Thoracic aorta (tissue), 2 donors: ENCODE measurements at regions not wholly inside any gene's neighbourhood (a gene's known extent, or its start where the extent isn't known, plus 50 kb on each side); places are given as distances from the start of the nearest gene placed in this dataset.

Experiments used
- ATAC-seq: fragments of 150-250 bp; one replicate; pipeline ENCODE4 v1.8.0; 2017; ENCODE audit warnings: low read depth; ENCODE audit not compliant: insufficient number of reproducible peaks, low FRiP score
- DNase-seq: peaks from one replicate; pipeline ENCODE4 v3.0.0-alpha.2; 2020; ENCODE audit warnings: low spot score
- H3K27ac ChIP-seq, 2 donors: fragments of 200-600 bp; sonication (generic); 1 replicate in 1 of 2; 2 replicates in 1 of 2; pipeline ENCODE4 v1.5.1; 2016; ENCODE audit warnings: mild to moderate bottlenecking in 2 of 2, moderate library complexity in 2 of 2
- H3K27me3 ChIP-seq: fragments of 200-600 bp; sonication (generic); replicated peaks from 2 replicates; pipeline ENCODE4 v1.6.0; 2016; ENCODE audit warnings: mild to moderate bottlenecking; ENCODE audit not compliant: insufficient read depth
- H3K36me3 ChIP-seq: fragments of 200-600 bp; sonication (generic); one replicate; pipeline ENCODE4 v1.5.1; 2016
- H3K4me1 ChIP-seq, 2 donors: fragments of 200-600 bp; sonication (generic); 1 replicate in 1 of 2; 2 replicates in 1 of 2; pipeline versions ENCODE4 v1.5.1 to v1.6.0; 2016; ENCODE audit warnings: low read depth in 2 of 2, mild to moderate bottlenecking in 1 of 2; ENCODE audit not compliant: control insufficient read depth in 1 of 2
- H3K4me3 ChIP-seq: fragments of 200-600 bp; sonication (generic); 2 replicates; pipeline ENCODE4 v1.5.1; 2016; ENCODE audit warnings: mild to moderate bottlenecking
- H3K9me3 ChIP-seq: fragments of 200-600 bp; sonication (generic); 2 replicates; pipeline ENCODE4 v1.5.1; 2016
- TF ChIP-seq, protein P1 (sequence below): fragments of 200-600 bp; sonication (generic); IDR thresholded peaks from one replicate; pipeline ENCODE4 v1.5.1; 2019; ENCODE audit warnings: antibody characterized with exemption

DNA sequence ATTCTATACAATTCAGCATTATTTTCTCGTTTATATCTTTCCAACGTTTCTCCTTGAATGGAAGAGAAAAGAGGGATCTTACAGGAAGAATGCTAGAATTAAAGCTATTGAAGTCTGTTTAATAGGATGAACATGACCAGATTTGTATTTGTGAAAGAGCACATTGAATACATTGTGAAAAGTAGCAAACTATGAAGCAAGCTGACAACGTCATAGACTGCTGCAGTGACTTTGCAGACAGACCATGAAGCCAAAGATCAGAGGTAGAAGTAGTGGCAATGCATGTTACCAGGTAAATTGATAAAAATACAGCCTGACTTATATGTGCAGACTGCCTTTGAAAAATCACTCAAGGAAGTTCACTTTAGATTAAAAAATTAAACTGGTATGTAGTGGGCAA, 146.1 kb downstream of the RASSF9 start:
- ATAC-seq: no peak
- H3K36me3 ChIP-seq: no peaks in the 10 kb centered on the region
- peaks cover 0 to 6% of the 10 kb centered on the region in 2 donors for H3K4me1 ChIP-seq
- H3K4me3 ChIP-seq: no peak overlapping the region
- H3K27ac ChIP-seq: no peak overlapping the region
- no peaks in the 10 kb centered on the region for H3K9me3 ChIP-seq
- no peaks in the 10 kb centered on the region for H3K27me3 ChIP-seq
- TF ChIP-seq, protein P1, sequence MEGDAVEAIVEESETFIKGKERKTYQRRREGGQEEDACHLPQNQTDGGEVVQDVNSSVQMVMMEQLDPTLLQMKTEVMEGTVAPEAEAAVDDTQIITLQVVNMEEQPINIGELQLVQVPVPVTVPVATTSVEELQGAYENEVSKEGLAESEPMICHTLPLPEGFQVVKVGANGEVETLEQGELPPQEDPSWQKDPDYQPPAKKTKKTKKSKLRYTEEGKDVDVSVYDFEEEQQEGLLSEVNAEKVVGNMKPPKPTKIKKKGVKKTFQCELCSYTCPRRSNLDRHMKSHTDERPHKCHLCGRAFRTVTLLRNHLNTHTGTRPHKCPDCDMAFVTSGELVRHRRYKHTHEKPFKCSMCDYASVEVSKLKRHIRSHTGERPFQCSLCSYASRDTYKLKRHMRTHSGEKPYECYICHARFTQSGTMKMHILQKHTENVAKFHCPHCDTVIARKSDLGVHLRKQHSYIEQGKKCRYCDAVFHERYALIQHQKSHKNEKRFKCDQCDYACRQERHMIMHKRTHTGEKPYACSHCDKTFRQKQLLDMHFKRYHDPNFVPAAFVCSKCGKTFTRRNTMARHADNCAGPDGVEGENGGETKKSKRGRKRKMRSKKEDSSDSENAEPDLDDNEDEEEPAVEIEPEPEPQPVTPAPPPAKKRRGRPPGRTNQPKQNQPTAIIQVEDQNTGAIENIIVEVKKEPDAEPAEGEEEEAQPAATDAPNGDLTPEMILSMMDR: no peak
- DNase-seq: no peak

DNA sequence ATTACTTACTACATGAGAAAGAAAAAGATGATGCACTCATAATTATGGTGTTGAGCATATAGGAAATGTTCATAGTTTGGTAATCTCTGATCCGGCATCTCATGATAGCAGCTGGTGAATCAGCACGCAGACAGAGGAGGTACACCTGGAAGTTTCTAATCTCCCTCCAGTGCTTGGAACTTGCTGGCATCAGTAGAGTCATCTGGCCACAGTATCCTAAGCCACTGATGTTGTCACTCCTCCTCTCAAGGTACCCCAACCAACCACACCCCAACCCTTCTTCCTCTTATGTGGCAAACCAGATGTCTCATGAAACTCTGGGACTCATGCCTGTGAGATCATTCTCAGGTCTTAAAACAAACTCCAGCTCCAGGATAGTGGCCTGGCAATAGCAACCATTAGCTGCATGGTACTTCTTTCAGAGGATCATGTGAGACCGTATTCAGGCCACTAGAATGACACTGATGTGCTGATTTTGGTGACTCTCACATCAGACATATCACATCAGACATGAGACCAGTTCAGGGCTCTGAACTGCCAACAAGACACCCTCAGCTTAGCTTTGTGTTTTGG, 143.0 kb downstream of the RASSF9 start:
- TF ChIP-seq, protein P1: no peak
- Histone ChIP-seq H3K9me3 (no peaks in the 10 kb centered on the region), H3K4me3 (no peak overlapping the region), H3K27ac (no peak overlapping the region), H3K4me1 (peaks cover 0 to 6% of the 10 kb centered on the region in 2 donors), H3K27me3 (no peaks in the 10 kb centered on the region), H3K36me3 (no peaks in the 10 kb centered on the region)
- ATAC-seq: no peak
- DNase-seq: no peak

DNA sequence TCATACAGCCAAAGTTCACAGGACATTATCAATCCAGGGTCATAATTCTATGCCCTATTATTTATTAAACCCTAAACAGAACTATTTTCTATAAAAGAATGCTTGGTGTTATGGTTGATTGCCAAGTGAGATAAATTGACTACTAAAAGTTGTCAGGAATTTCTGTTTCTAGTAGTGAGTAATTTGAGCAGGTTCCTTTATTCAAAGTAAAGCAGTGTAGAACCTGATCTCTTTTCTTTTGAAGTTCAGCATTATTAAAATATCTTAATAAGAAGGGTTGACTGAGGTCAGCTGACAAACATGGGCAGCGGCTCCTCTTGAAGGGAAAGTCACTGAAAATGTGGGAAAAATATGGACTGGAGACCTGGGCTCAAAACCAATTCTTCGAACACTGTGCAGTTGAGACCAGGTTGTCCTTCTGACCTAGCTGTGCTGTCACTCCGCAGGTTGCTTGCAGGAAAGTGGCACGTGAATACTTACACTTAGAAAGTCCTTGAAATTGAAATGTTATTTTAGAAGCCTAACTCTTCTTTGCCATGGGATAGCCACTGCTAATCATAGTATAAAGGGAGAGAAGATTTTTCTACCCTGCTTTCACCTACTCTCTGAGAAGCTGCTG, 141.0 kb downstream of the RASSF9 start:
- Histone ChIP-seq H3K4me1 (no peaks in the 10 kb centered on the region), H3K4me3 (no peak overlapping the region), H3K27me3 (no peaks in the 10 kb centered on the region), H3K36me3 (no peaks in the 10 kb centered on the region), H3K27ac (no peak overlapping the region), H3K9me3 (no peaks in the 10 kb centered on the region)
- TF ChIP-seq, protein P1: no peak
- DNase-seq: no peak
- ATAC-seq: no peak

DNA sequence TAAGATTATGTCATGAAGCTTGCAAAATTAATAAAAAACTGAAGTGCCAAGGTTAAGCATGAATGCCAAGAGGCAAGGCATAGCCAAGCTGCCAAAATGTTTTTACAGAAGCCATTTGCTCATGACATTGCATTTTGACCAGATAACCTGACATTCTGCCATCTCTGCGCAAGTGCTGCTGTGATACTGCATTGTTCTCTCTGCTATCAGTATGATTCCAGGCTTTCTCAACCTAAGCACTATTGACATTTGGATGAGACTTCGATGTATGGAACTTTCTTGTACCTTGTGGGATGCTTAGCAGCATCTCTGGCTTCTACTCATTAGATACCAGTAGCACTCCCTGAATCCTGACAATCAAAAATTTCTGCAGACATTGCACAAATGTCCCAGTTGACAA, 139.2 kb downstream of the RASSF9 start:
- Histone ChIP-seq H3K27me3 (no peaks in the 10 kb centered on the region), H3K36me3 (no peaks in the 10 kb centered on the region), H3K9me3 (no peaks in the 10 kb centered on the region), H3K4me1 (no peaks in the 10 kb centered on the region), H3K4me3 (no peak overlapping the region), H3K27ac (no peak overlapping the region)
- no peak for ATAC-seq
- TF ChIP-seq, protein P1: no peak
- DNase-seq: no peak

DNA sequence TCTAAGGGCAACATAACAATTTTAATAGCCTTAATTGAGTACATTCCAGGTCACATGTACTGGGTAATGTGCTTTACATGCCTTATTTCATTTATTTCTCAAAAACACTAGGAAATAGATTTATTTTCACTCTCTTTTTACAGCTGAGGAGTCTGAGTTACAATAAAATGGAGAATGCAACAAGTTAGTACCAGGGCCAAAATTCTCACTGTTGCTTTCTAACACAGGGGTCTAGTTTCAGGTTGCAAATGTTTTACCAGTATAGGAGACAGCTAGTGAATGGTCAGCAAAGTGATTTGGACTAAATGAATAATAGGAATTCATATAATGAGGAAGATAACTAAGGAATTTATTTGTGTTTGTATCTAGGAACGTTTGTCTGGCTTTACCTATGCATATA, 137.3 kb downstream of the RASSF9 start:
- DNase-seq: no peak
- TF ChIP-seq, protein P1: no peak
- Histone ChIP-seq H3K36me3 (no peaks in the 10 kb centered on the region), H3K9me3 (no peaks in the 10 kb centered on the region), H3K27me3 (no peaks in the 10 kb centered on the region), H3K27ac (no peak overlapping the region), H3K4me3 (no peak overlapping the region), H3K4me1 (no peaks in the 10 kb centered on the region)
- no peak for ATAC-seq
